ENCODE measurements at regions not wholly inside any gene's neighbourhood (a gene's known extent, or its start where the extent isn't known, plus 50 kb on each side); places are given as distances from the start of the nearest gene placed in this dataset.

DNA sequence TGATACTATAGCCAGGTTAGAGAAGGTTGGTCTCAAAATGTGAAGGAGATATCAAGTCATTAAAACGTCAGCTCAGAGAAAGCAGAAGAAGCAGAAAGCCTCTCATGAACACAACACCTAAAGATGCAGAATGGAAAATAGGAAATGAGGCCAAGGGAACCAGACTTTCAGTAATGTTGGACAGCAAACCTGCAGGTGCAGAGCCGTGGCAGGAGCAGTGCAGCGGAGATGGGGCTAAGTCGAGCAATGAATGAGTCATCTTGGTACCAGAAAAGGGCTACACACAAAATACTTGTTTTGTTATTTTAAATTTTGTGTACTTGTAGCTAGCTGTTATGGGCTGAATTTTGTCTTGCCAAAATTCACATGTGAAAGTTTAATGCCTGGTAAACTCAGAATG lies 479.6 kb upstream of the POM121L12 start:
- TF ChIP-seq ZNF530 (tag by site-specific recombination; IDR thresholded peaks at IDR 0.05; ENCODE audit: low read depth), result no peak
- TF ChIP-seq ZNF274 (IDR thresholded peaks at IDR 0.05; ENCODE audit: low read length), result no peak
- TF ChIP-seq ZNF274 (tag by site-specific recombination; IDR thresholded peaks at IDR 0.05; ENCODE audit: borderline replicate concordance), result no peak
- TF ChIP-seq ZNF76 (tag by site-specific recombination; IDR thresholded peaks at IDR 0.05; ENCODE audit: borderline replicate concordance, low read depth), result no peak
- TF ChIP-seq ZNF324 (tag by site-specific recombination; IDR thresholded peaks at IDR 0.05), result no peak
- TF ChIP-seq, protein P1, sequence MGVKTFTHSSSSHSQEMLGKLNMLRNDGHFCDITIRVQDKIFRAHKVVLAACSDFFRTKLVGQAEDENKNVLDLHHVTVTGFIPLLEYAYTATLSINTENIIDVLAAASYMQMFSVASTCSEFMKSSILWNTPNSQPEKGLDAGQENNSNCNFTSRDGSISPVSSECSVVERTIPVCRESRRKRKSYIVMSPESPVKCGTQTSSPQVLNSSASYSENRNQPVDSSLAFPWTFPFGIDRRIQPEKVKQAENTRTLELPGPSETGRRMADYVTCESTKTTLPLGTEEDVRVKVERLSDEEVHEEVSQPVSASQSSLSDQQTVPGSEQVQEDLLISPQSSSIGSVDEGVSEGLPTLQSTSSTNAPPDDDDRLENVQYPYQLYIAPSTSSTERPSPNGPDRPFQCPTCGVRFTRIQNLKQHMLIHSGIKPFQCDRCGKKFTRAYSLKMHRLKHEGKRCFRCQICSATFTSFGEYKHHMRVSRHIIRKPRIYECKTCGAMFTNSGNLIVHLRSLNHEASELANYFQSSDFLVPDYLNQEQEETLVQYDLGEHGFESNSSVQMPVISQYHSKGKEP (tag by site-specific recombination; IDR thresholded peaks at IDR 0.05), result no peak
- TF ChIP-seq, protein P2, sequence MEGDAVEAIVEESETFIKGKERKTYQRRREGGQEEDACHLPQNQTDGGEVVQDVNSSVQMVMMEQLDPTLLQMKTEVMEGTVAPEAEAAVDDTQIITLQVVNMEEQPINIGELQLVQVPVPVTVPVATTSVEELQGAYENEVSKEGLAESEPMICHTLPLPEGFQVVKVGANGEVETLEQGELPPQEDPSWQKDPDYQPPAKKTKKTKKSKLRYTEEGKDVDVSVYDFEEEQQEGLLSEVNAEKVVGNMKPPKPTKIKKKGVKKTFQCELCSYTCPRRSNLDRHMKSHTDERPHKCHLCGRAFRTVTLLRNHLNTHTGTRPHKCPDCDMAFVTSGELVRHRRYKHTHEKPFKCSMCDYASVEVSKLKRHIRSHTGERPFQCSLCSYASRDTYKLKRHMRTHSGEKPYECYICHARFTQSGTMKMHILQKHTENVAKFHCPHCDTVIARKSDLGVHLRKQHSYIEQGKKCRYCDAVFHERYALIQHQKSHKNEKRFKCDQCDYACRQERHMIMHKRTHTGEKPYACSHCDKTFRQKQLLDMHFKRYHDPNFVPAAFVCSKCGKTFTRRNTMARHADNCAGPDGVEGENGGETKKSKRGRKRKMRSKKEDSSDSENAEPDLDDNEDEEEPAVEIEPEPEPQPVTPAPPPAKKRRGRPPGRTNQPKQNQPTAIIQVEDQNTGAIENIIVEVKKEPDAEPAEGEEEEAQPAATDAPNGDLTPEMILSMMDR (tag by site-specific recombination; IDR thresholded peaks at IDR 0.05), result no peak
- no peak for TF ChIP-seq ZNF560 (tag by site-specific recombination; IDR thresholded peaks at IDR 0.05; ENCODE audit: borderline replicate concordance)
- no peak for TF ChIP-seq ZNF350 (tag by site-specific recombination; IDR thresholded peaks at IDR 0.05)
- TF ChIP-seq, protein P3, sequence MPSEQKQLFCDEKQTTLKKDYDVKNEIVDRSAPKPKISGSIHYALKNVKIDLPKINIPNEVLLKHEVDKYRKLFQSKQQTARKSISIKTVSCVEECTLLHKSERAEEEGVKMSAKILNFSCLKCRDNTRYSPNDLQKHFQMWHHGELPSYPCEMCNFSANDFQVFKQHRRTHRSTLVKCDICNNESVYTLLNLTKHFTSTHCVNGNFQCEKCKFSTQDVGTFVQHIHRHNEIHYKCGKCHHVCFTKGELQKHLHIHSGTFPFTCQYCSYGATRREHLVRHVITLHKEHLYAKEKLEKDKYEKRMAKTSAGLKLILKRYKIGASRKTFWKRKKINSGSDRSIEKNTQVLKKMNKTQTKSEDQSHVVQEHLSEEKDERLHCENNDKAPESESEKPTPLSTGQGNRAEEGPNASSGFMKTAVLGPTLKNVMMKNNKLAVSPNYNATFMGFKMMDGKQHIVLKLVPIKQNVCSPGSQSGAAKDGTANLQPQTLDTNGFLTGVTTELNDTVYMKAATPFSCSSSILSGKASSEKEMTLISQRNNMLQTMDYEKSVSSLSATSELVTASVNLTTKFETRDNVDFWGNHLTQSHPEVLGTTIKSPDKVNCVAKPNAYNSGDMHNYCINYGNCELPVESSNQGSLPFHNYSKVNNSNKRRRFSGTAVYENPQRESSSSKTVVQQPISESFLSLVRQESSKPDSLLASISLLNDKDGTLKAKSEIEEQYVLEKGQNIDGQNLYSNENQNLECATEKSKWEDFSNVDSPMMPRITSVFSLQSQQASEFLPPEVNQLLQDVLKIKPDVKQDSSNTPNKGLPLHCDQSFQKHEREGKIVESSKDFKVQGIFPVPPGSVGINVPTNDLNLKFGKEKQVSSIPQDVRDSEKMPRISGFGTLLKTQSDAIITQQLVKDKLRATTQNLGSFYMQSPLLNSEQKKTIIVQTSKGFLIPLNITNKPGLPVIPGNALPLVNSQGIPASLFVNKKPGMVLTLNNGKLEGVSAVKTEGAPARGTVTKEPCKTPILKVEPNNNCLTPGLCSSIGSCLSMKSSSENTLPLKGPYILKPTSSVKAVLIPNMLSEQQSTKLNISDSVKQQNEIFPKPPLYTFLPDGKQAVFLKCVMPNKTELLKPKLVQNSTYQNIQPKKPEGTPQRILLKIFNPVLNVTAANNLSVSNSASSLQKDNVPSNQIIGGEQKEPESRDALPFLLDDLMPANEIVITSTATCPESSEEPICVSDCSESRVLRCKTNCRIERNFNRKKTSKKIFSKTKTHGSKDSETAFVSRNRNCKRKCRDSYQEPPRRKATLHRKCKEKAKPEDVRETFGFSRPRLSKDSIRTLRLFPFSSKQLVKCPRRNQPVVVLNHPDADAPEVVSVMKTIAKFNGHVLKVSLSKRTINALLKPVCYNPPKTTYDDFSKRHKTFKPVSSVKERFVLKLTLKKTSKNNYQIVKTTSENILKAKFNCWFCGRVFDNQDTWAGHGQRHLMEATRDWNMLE (tag by site-specific recombination; conservative IDR thresholded peaks at IDR 0.05; ENCODE audit: low read depth), result no peak

Measured in HEK293 (cell line).